Left colon (tissue), 2 donors: ENCODE measurements at regions not wholly inside any gene's neighbourhood (a gene's known extent, or its start where the extent isn't known, plus 50 kb on each side); places are given as distances from the start of the nearest gene placed in this dataset.
A peak's percentile ranks its signal among the peaks of the same experiment; 100 is the strongest.

Source experiments
- ATAC-seq: fragments of 200-7000 bp; cut with Tn5 transposase; one replicate; pipeline ENCODE4 v1.9.1; 2020; ENCODE audit warnings: mild to moderate bottlenecking, moderate library complexity
- DNase-seq, 2 donors: peaks; one replicate each; pipeline ENCODE4 v3.0.0-alpha.2; 2020
- intact Hi-C, 2 donors: fragments of 100-400 bp; cut with DNase I in 1 of 2; cut with micrococcal nuclease in 1 of 2; formaldehyde crosslinking; loops; one replicate each; pipeline versions ENCODE4 v1.11.2 to v1.14.0; 2022; cut with DNase I, micrococcal nuclease
- donor health status: DM: no; HTN: no; CAD: no.
- donor health status: DM: yes; HTN: yes; CAD: no.

- DNase-seq (no peak), ATAC-seq (no peak)
- intact Hi-C loops: no loop called here
These were observed 177.1 kb downstream of the ETS2 start for GRCh38 chr21:38982804-38983203.

GRCh38 chr21:38982096-38982495 is 176.4 kb downstream of the ETS2 start:
- intact Hi-C loops: no loop called here
- DNase-seq: no peak
- no peak for ATAC-seq

- intact Hi-C loops: no loop called here
- ATAC-seq: no peak
These were observed 174.9 kb downstream of the ETS2 start for GRCh38 chr21:38980416-38981313.

GRCh38 chr21:38979271-38980121 is 173.8 kb downstream of the ETS2 start:
- intact Hi-C loops: no loop called here
- DNase-seq: no peak
- ATAC-seq: no peak

More at GRCh38 chr21:38980416-38981313, 174.9 kb downstream of the ETS2 start:
- no peak for DNase-seq

GRCh38 chr21:38976900-38977299 is 171.2 kb downstream of the ETS2 start:
- ATAC-seq: no peak
- intact Hi-C loops: no loop called here
- no peak for DNase-seq

GRCh38 chr21:38973552-38973951 is 167.8 kb downstream of the ETS2 start:
- ATAC-seq (no peak), DNase-seq (no peak)
- intact Hi-C loops: no loop called here

GRCh38 chr21:38972078-38972477 is 166.3 kb downstream of the ETS2 start:
- DNase-seq (no peak), ATAC-seq (no peak)

GRCh38 chr21:38970765-38971164 is 165.0 kb downstream of the ETS2 start:
- ATAC-seq (no peak), DNase-seq (no peak)
- intact Hi-C loops: no loop called here

More at GRCh38 chr21:38972078-38972477, 166.3 kb downstream of the ETS2 start:
- intact Hi-C loops: no loop called here

- ATAC-seq (no peak), DNase-seq (no peak)
- intact Hi-C loops: no loop called here
These were observed 163.3 kb downstream of the ETS2 start for GRCh38 chr21:38968887-38969543.

GRCh38 chr21:38965910-38966504 is 160.3 kb downstream of the ETS2 start:
- peak; percentile 76 to 87 for DNase-seq
- ATAC-seq: peak; percentile 99
- intact Hi-C loops: no loop called here

GRCh38 chr21:38965241-38965640 is 159.5 kb downstream of the ETS2 start:
- DNase-seq (no peak), ATAC-seq (no peak)
- intact Hi-C loops: no loop called here

- intact Hi-C loops: no loop called here
- ATAC-seq (no peak), DNase-seq (no peak)
These were observed 157.3 kb downstream of the ETS2 start for GRCh38 chr21:38963006-38963405.

GRCh38 chr21:38960251-38960650 is 154.5 kb downstream of the ETS2 start:
- intact Hi-C loops: no loop called here
- ATAC-seq (no peak), DNase-seq (no peak)

GRCh38 chr21:38959692-38960061 is 153.9 kb downstream of the ETS2 start:
- no peak for DNase-seq
- intact Hi-C loops: no loop called here
- no peak for ATAC-seq

GRCh38 chr21:38958940-38959691 is 153.4 kb downstream of the ETS2 start:
- ATAC-seq (peak; percentile 56), DNase-seq (peak in 1 of 2 donors; percentile 46)
- intact Hi-C loops: no loop called here

- DNase-seq: no peak
- intact Hi-C loops: no loop called here
- no peak for ATAC-seq
These were observed 152.6 kb downstream of the ETS2 start for GRCh38 chr21:38958323-38958705.

- ATAC-seq: peak; percentile 2
- intact Hi-C loops: no loop called here
- no peak for DNase-seq
These were observed 152.0 kb downstream of the ETS2 start for GRCh38 chr21:38957575-38958322.
